DND-41 (cell line): ENCODE measurements at regions not wholly inside any gene's neighbourhood (a gene's known extent, or its start where the extent isn't known, plus 50 kb on each side); places are given as distances from the start of the nearest gene placed in this dataset.

Experiments
- CTCF ChIP-seq: IDR thresholded peaks from 2 replicates; pipeline ENCODE4 v1.5.1; 2012; ENCODE audit warnings: borderline replicate concordance, low read length, moderate library complexity, mild to moderate bottlenecking; ENCODE audit not compliant: poor library complexity, severe bottlenecking; ENCODE audit errors: extremely low read depth
- EZH2 ChIP-seq: IDR thresholded peaks from 3 replicates; pipeline ENCODE4 v1.6.1; 2012; ENCODE audit warnings: borderline replicate concordance, low read depth, mild to moderate bottlenecking, moderate library complexity, low read length, inconsistent platforms; ENCODE audit not compliant: severe bottlenecking

- TF ChIP-seq EZH2 (no peak), CTCF (no peak)
These were observed 625.6 kb upstream of the PTBP2 start for GRCh38 chr1:96095849-96096612.
